ENCODE measurements at regions not wholly inside any gene's neighbourhood (a gene's known extent, or its start where the extent isn't known, plus 50 kb on each side); places are given as distances from the start of the nearest gene placed in this dataset.
"Not testable (repeated sequence)": the region's sequence is repeated elsewhere in the genome, so short reads cannot be mapped to it uniquely, and the experiment has no call there.

DNA sequence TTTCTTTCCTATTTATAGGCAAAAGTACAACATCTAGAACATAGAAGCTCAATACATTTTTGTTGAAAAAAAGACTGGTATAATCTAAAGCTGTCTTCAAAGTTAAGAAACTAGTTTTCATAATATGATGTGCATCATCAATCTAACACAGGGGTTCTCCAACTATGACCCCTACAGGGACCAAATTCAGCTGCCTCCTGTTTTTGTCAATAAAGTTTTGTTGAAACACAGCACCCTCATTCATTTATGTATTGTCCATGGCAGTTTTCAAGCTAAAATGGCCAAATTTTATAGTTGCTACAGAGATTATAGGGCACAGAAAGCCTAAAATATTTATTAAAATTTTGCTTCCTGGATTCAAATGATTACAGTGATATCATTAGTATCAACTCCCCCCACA lies 452.9 kb downstream of the CCER1 start:
- no peak for DNase-seq (ENCODE audit: low read depth)

DNA sequence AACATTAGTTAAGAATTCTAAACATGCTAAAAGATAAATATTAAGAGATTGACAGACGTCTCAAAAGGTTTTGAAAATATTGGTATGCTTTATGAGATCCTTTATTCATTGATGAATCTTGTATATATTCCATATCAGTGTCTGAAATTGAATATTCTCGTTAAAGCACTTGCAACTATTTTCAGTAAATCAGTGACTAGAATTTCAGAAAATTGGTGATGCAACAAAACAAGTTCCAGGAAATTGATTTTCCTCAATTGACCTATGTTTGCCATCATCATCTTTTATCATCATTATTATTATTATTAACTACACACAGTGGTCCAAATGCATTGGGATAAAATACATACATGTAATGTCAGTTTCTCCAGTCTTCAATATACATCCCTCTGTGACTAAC lies 453.6 kb downstream of the CCER1 start:
- no peak for DNase-seq (ENCODE audit: low read depth)

DNA sequence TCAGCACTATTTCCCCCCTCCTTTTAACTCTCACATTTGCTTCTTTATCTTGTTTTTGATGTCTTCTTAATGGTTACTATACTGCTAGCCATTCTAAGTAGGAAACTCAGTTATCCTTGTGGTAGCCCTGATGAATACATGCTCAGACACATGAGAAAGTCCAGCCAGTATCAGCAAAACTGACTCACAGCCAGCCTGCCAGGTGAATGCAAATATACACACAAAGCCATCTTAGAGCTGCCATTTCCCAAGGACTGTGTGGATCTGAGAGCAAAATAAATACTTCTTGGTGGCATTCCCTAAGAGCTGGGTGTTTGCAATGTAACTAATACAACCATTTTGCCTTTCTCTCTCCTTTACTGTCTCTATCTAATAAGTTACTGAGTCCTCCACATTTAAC lies 455.2 kb downstream of the CCER1 start:
- DNase-seq (ENCODE audit: low read depth): no peak

DNA sequence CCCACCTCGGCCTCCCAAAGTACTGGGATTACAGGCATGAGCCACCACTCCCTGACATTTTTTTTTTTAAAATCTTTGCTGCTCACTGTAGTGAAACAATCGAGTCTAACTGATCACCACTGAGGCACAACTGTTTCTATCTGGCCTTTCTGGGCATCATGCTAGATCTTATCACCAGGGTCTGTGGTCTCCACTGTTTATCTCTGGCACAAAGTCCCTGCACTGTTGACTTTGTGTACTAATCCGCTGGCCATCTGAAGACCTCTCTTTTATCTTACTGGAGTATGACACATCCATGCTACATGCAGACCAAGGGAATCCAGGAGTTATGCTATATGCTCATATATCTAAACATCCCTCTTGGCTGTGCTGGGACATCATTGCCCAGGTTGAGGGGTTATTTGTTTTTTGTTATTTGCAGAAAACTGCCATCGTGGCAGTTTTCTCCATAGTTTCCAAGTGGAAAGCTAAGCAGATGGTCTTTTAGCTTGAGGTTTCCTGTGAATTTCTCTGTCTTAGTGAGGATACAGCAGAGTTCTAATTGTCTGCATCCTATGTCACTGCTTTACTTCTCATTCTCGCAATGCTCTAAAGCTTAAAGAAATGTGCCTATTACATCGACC lies 456.9 kb downstream of the CCER1 start:
- DNase-seq (ENCODE audit: low read depth): no peak

DNA sequence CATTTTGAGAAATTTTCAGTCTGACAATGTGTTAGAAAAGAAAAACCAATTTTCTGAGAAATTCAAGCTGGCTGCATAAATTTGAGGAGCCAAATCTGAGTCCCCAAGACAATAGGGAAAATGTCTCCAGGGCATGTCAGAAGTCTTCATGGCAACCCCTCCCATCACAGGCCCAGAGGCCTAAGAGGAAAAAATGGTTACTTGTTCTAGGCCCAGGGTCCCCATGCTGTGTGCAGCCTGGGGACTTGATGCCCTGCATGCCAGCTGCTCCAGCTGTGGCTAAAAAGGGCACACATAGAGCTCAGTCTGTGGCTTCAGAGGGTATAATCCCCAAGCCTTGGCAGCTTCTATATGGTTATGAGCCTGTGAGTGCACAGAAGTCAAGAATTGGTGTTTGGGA lies 464.6 kb downstream of the CCER1 start:
- DNase-seq (ENCODE audit: low read depth): no peak

DNA sequence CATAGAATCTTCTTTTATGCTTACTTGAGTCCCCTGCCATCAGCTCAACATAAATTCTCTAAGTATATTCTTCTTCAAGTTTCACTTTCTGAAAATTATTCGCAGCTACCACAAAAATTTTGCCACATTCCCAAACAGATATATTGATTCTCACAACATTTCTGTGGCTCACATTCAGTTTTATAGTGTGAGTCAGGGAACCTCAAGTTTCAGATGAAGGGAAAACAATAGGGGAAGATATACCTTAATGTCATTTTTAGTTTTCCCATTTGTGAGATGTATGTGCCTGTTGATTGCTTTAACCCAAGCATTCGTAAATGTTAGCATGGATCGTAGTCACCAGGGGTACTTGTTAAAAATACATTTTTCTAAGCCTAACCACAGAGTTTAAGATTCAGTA lies 465.8 kb downstream of the CCER1 start:
- no peak for DNase-seq (ENCODE audit: low read depth)

DNA sequence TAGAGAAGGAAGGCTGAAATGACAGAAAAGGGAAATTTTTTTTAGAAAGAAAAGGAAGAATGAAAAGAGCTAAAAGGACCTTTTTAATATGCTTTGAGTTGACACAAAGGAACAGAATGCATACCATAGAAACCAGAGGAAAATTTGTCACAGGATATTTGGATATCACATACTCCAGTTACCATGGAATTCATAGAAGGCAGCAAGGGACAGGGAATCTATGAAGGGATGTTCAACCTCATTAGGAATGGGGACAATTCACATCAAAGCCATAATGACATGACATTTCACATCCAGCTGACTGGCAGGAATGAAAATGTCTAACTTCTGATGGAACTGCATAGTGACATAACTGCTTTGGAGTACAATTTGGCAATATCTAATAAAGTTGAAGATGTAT lies 469.4 kb downstream of the CCER1 start:
- no peak for DNase-seq (ENCODE audit: low read depth)

DNA sequence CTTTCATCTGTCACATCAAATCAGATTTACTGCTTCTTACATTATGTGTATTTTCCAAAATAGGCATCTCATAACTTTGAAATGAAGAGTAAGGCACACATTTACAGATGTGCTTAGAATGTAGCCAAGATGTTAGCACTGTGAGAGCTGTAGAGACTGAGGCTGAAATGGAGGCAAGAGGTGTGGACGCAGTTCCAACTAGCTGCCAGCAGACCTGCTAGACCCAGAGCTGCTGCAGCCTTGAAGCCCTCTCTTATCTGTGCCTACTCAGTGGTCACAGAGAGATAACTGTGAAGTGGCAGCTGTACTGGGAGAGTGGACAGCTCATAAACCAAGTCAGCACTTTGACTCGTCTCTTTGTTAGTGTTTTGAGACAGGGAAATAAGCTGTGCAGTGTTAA lies 470.9 kb downstream of the CCER1 start:
- no peak for DNase-seq (ENCODE audit: low read depth)

DNA sequence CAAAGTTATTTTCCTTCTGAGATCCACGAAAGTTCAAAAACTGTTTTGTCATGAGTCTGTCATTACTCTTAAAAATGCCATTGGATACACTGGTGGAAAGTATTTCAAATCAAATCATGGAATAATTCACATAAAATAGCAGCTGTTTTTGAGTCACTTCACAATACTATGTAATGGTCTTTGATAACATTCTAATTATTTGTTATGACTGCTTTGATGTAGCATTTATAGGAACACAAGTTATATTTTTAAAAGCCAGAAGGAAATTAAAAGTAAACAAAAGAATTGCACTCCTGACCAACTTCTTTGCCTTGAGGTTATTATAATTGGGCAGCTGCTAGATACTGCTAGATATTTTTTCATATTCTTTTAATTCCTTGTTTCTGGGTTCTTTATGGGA lies 473.2 kb downstream of the CCER1 start:
- DNase-seq (ENCODE audit: low read depth): no peak

DNA sequence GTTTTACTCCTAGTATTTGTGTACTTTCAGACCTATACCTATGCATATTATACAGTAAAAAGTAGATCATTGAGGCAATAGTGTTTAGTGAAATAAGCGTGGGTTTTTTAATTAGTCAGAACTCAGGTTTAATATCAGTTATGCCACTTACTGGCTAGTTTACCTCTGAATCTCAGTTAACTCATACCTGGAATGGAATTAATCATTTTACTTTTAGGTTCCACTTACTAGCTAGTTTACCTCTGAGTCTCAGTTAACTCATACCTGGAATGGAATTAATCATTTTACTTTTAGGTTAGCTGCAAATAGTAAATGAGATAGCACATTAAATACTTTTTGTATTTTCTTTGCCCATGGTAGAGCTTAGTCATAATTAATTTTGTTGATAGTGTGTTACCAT lies 475.7 kb downstream of the CCER1 start:
- no peak for DNase-seq (ENCODE audit: low read depth)

DNA sequence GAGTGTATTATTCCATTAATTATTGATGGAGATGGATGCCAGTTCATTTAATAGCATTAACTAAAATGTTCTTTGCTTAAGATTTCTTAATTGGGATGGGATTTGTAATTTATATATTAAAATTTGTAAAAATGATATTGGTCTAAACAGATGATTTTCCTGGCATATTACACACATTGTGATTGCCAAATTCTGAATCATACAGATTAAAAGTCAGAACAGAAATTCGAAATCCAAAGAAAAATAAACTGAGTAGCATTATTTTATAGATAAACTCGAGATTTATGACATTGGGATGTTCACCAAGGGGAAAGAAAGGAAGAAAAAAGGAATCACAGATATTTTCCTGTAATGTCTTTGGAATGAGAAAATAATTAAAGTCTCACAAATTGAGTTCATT lies 481.1 kb downstream of the CCER1 start:
- DNase-seq (ENCODE audit: low read depth): no peak

DNA sequence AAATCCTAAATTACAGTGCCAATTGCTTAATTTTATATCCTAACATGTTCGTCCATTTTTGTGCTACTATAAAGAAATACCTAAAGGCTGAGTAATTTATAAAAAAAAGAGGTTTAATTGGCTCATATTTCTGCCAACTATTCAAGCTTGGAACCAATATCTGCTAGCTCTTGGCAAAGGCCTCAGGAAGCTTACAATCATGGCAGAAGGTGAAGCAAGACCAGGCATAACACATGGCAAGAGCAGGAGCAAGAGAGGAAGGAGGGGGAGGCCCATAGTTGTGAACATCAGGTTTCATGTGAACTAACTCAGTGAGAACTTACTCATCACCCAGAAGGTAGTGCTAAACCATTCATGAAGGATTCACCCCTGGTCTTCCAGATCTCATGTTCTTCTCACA lies 494.3 kb downstream of the CCER1 start:
- no peak for DNase-seq (ENCODE audit: low read depth)

DNA sequence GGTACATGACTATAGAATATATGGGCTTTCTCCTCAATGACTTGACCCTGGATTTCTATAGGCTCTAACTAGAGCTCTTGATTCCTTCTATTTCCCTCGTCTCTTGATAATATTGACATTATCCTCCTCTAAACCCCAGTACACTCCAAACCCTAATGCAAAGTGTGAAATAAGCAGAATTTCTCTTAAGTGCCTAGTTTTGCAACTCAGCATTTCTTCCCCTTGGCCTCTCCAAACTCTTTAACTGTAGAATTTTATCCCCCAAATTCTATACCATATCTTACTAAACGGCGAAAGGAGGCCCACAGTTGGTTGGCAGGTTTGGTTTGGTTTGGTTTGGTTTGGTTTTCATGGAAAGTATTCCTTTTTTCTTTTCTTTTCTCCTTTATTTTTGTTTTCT lies 498.7 kb downstream of the CCER1 start:
- no peak for DNase-seq (ENCODE audit: low read depth)

DNA sequence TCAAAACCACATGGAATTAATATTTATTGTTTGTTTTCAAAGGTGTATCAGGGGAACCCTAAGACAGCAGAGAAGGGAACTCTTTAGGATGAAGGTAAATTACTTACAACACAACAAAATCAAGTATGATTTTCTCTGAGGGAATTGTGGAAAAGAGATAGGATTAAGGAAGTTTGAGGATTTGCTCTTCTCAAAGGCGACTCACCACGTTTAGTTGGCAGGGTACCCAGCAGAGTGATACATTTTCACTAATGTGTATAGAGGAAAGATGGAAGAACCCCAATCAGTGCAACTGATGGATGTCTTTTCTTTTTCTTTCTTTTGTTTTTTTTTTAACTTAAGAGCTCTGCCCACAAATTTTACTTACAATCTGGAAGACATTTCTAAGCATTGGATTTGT lies 499.2 kb downstream of the CCER1 start:
- no peak for DNase-seq (ENCODE audit: low read depth)

DNA sequence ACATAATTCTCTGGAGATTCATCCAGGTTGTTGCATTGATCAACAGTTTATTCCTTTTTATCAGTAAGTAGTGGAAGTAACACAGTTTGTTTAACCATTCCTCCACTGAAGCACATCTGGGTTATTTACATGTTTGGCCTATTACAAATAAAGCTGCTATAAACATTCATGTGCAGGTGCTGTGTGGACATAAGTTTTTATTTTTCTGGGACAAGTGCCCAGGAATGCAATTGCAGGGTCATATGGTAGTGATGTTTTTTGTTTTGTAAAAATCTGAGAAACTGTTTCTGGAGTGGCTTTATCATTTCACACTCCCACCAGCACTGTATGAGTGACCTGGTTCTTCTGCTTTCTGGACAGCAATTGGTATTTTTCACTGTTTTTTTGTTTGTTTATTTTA lies 505.4 kb downstream of the CCER1 start:
- no peak for DNase-seq (ENCODE audit: low read depth)

DNA sequence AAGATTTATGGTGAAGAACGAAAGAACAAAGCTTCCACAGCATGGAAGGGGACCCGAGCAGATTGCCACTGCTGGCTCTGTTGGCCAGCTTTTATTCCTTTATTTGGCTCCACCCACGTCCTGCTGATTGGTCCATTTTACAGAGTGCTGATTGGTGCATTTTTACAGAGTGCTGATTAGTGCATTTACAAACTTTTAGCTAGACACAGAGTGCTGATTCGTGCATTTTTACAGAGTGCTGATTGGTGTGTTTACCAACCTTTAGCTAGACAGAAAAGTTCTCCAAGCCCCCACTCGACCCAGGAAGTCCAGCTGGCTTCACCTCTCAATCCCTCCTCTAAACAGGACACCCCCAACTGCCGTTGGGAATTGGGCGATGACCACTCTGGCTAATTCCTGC lies 511.5 kb downstream of the CCER1 start:
- DNase-seq (ENCODE audit: low read depth): not testable (repeated sequence)

DNA sequence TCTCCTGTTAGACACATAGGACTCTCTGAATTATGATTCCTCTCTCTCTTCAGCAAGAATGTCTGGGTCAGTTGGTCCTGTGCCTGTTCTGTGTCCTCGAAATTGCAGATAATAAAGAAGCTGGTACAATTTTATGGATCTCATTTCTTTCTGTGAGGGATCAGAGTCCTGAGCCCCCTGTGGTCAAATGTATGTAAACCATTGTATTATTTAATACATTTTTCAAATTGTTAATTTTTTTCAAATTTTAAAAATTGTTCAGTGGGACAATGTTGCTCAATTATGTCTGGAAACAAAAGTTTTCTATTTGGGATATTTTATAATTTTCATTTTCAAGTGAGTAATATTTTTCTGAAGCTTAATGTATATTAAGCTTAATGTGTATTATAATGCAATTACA lies 513.5 kb downstream of the CCER1 start:
- DNase-seq (ENCODE audit: low read depth): no peak

DNA sequence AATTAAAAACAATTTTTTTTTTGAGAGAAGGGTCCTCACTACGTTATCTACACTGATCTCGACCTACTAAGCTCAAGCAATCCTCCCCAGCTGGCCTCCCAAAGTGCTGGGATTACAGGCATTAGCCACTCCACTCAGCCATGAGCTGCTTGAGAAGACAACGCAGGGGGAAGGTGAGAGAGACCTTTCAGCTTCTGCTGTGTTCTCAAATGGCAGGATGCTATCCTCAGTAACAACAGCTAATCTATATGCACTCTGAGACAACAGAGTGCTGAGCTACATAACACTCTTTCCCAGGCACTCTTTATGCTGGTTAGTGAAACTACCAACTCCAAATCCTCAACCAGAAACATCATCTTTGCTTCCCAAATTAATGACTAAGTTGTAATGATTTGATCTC lies 526.1 kb downstream of the CCER1 start:
- no peak for DNase-seq (ENCODE audit: low read depth)

DNA sequence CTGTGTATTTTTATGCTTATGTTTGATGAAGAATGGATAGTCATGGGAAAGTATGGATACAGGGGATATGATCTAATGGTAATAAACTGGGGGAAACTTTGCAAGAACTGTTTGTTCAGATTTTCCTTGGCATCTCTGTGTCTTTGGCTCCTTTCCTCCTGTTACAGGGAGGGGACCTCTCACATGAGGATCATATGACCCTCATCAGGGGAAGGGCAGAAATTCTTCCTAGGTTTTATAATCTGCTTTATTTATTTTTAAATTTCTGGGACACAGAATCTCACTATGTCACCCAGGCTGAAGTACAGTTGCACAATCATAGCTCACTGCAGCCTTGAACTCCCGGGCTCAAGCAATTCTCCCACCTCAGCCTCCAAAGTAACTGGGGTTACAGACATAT lies 526.5 kb downstream of the CCER1 start:
- no peak for DNase-seq (ENCODE audit: low read depth)

DNA sequence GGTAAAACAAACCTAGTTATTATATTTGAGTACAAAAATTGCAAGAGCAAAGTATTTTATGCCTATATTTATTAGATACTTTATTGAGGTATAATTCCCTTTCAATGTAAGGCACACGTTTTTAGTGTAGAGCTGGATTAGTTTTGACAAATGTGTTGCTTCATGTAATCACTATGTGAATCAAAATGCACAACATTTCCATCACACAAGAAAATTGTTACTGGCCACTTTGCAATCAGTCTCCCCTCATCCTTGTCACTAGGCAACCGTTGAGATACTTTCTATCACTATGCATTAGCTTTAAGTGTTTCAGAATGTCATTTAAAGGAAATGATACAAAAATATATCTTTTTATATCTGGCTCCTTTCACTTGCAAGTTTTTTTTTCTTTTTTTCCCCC lies 531.0 kb downstream of the CCER1 start:
- no peak for DNase-seq (ENCODE audit: low read depth)

DNA sequence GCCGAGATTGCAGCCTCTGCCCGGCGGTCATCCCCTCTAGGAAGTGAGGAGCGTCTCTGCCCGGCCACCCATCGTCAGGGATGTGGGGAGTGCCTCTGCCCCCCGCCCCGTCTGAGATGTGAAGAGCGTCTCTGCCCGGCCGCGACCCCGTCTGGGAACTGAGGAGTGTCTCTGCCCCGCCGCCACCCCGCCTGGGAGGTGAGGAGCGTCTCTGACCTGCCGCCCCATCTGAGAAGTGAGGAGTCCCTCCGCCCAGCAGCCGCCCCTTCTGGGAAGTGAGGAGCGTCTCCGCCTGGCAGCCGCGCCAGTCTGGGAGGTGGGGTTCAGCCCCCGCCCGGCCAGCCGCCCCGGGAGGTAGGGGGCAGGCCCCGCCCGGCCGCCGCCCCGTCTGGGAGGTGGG lies 544.0 kb downstream of the CCER1 start:
- DNase-seq (ENCODE audit: low read depth): no peak

DNA sequence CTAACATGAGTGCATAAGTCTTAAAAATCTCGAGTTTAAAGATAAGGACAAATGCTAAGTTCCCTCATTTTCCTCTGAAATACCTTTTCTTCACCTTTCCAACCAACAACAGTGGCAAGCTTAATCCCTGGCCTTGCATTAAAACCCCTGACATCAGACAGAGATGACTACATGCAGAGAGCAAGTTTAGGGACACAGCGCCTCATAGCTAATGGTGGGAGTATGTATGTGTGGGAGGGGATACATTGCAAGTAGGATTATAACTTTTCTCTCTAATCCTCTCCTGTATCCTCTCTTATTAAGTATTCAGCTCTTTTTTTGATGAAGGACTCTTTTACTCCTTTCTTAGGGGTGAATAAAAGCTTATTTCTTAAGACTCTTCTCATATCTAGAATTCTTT lies 547.1 kb downstream of the CCER1 start:
- DNase-seq (ENCODE audit: low read depth): no peak

DNA sequence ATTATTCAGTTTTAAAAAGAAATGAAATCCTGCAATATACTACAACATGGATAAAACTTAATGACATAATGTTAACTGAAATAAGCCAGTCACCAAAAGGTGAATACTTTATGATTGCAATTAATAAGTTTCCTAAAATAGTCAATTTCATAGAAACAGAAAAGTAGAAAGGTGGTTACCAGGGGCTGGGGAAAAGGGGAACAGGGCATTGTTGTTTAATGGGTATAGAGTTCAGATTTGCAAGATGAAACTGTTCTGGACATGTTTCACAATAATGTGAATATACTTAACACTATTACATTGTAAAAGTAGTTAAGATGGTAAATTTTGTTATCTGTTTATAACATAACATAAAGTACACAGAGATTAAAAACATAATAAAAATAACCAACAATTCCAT lies 550.9 kb downstream of the CCER1 start:
- DNase-seq (ENCODE audit: low read depth): no peak

DNA sequence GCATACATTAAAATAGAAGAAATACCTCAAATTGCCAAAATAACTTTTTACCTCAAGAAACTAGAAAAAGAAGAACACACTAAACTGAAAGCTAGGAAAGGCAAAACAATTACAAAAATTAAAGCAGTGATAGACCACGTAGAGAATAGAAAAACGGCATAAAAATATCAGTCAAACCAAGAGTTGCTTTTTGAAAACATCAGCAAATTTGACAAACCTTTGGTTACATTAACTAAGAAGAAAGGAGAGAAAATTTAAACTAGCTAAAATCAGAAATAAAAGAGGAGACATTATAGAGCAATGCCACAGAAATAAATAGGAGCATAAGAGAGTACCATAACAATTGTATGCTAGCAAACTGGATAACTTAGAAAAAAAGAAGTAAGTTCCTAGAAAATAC lies 553.8 kb downstream of the CCER1 start:
- DNase-seq (ENCODE audit: low read depth): no peak

DNA sequence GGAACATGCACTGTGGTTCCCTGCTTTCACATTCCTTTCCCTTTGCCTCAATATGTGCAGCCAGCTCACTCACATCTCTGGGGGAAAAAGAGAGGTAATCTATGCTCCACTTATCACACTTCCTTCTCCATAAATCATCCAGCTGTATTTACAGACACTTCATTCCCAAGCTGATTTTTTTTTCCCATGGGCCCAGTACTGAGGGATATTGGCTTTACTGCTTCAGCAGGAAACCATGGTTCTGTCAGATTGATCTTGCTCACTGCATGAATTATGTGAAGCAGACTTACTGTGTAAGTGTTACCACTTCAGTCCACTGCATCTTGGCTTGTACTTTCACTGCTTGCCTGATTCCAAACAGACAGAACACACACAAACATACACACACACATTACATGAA lies 555.6 kb downstream of the CCER1 start:
- no peak for DNase-seq (ENCODE audit: low read depth)

Measured in stimulated activated CD8-positive, alpha-beta memory T cell treated with anti-CD3 and anti-CD28 coated beads, Interleukin-12 subunit alpha, Interleukin-12 subunit beta, amount 100 ng/mL, for 4 hours (primary cell).